ENCODE measurements at regions not wholly inside any gene's neighbourhood (a gene's known extent, or its start where the extent isn't known, plus 50 kb on each side); places are given as distances from the start of the nearest gene placed in this dataset.

GRCh38 chr12:76611533-76611932 lies 52.0 kb upstream of the OSBPL8 start:
- DNase-seq (ENCODE audit: low spot score), result no peak
- ATAC-seq, result no peak

GRCh38 chr12:76614364-76614763 lies 54.8 kb upstream of the OSBPL8 start:
- DNase-seq (ENCODE audit: low spot score), result no peak
- no peak for ATAC-seq

- no peak for ATAC-seq
These were observed 58.5 kb upstream of the OSBPL8 start for GRCh38 chr12:76618031-76618430.

GRCh38 chr12:76621582-76622024 lies 62.0 kb upstream of the OSBPL8 start:
- ATAC-seq (peak; percentile 100), DNase-seq (ENCODE audit: low spot score) (peak; percentile 75)

More at GRCh38 chr12:76618031-76618430, 58.5 kb upstream of the OSBPL8 start:
- no peak for DNase-seq (ENCODE audit: low spot score)

- no peak for ATAC-seq
- DNase-seq (ENCODE audit: low spot score), result no peak
These were observed 62.8 kb upstream of the OSBPL8 start for GRCh38 chr12:76622351-76622750.

- DNase-seq (ENCODE audit: low spot score) (no peak), ATAC-seq (no peak)
These were observed 63.3 kb upstream of the OSBPL8 start for GRCh38 chr12:76622915-76623314.

GRCh38 chr12:76623931-76624330 lies 64.4 kb upstream of the OSBPL8 start:
- no peak for ATAC-seq
- no peak for DNase-seq (ENCODE audit: low spot score)

- ATAC-seq, result no peak
- DNase-seq (ENCODE audit: low spot score), result no peak
These were observed 68.0 kb upstream of the OSBPL8 start for GRCh38 chr12:76627346-76628135.

- ATAC-seq, result no peak
- no peak for DNase-seq (ENCODE audit: low spot score)
These were observed 69.2 kb upstream of the OSBPL8 start for GRCh38 chr12:76628745-76629144.

GRCh38 chr12:76631741-76632140 lies 72.2 kb upstream of the OSBPL8 start:
- DNase-seq (ENCODE audit: low spot score) (no peak), ATAC-seq (no peak)

GRCh38 chr12:76633415-76633814 lies 73.8 kb upstream of the OSBPL8 start:
- ATAC-seq (no peak), DNase-seq (ENCODE audit: low spot score) (no peak)

GRCh38 chr12:76634133-76634532 lies 74.6 kb upstream of the OSBPL8 start:
- ATAC-seq, result no peak
- DNase-seq (ENCODE audit: low spot score), result no peak

GRCh38 chr12:76636121-76636692 lies 76.6 kb upstream of the OSBPL8 start:
- DNase-seq (ENCODE audit: low spot score), result no peak
- ATAC-seq, result no peak

GRCh38 chr12:76637807-76638206 lies 78.2 kb upstream of the OSBPL8 start:
- ATAC-seq (no peak), DNase-seq (ENCODE audit: low spot score) (no peak)

GRCh38 chr12:76639646-76640045 lies 80.1 kb upstream of the OSBPL8 start:
- no peak for ATAC-seq
- DNase-seq (ENCODE audit: low spot score), result no peak

GRCh38 chr12:76641073-76641472 lies 81.5 kb upstream of the OSBPL8 start:
- ATAC-seq (no peak), DNase-seq (ENCODE audit: low spot score) (no peak)

- no peak for DNase-seq (ENCODE audit: low spot score)
- no peak for ATAC-seq
These were observed 82.4 kb upstream of the OSBPL8 start for GRCh38 chr12:76641961-76642360.

- ATAC-seq, result no peak
- no peak for DNase-seq (ENCODE audit: low spot score)
These were observed 83.9 kb upstream of the OSBPL8 start for GRCh38 chr12:76643438-76643837.

GRCh38 chr12:76644950-76645349 lies 85.4 kb upstream of the OSBPL8 start:
- ATAC-seq (no peak), DNase-seq (ENCODE audit: low spot score) (no peak)

- DNase-seq (ENCODE audit: low spot score) (no peak), ATAC-seq (no peak)
These were observed 86.4 kb upstream of the OSBPL8 start for GRCh38 chr12:76645934-76646333.

- no peak for ATAC-seq
These were observed 86.8 kb upstream of the OSBPL8 start for GRCh38 chr12:76646366-76646765.

GRCh38 chr12:76649099-76649498 lies 89.5 kb upstream of the OSBPL8 start:
- no peak for ATAC-seq
- no peak for DNase-seq (ENCODE audit: low spot score)

More at GRCh38 chr12:76646366-76646765, 86.8 kb upstream of the OSBPL8 start:
- DNase-seq (ENCODE audit: low spot score), result no peak

GRCh38 chr12:76652402-76652801 lies 92.8 kb upstream of the OSBPL8 start:
- no peak for ATAC-seq
- DNase-seq (ENCODE audit: low spot score), result no peak

Data from left lobe of liver (tissue), 2 donors.